HG03558 (cell line): ENCODE measurements at regions not wholly inside any gene's neighbourhood (a gene's known extent, or its start where the extent isn't known, plus 50 kb on each side); places are given as distances from the start of the nearest gene placed in this dataset.

Experiments
- ATAC-seq: cut with Tn5 transposase; IDR thresholded peaks from one replicate; pipeline ENCODE4 v1.9.1; 2021; ENCODE audit warnings: moderate number of reproducible peaks; ENCODE audit not compliant: unreplicated experiment; ENCODE audit errors: extremely low read depth

DNA sequence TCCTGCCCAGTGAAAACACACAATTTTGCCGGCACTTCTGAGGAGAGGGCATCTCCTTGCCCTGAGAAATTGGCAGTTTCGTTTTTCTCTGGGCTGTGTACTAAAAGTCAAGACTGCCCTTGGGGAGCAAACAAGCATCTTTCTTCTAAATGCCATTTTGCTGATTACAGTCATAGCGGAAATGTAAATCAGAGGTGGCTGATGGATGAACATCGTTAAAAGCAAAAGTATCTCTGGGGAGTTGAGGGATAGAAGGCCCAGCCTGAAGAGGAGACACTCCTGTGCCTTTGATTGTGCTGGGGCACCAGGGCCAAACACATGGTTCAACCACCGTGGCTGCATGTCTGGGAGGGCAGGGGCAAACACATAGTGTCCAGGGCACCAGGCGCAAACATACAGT, 49.8 kb downstream of the ABCC12 start:
- no peak for ATAC-seq

DNA sequence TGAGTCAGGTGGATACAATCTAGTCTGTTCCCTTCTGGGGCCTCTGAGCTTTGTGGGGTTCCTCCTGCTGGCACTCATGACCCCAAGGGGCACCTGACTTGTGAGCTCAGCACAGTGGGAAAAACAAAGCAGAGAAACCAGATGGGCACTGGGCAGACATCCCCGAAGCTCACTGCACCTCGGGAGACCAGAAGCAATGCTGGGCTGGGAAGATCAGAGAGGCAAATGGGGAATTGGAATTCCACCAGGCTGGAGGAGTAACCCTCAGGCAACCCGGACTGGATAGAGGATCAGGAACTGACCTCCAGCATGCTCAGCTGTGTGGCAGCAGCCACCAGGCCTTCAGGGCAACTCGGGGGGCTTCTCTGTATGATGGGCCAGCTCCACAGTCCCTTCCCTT, 50.3 kb downstream of the ABCC12 start:
- no peak for ATAC-seq

DNA sequence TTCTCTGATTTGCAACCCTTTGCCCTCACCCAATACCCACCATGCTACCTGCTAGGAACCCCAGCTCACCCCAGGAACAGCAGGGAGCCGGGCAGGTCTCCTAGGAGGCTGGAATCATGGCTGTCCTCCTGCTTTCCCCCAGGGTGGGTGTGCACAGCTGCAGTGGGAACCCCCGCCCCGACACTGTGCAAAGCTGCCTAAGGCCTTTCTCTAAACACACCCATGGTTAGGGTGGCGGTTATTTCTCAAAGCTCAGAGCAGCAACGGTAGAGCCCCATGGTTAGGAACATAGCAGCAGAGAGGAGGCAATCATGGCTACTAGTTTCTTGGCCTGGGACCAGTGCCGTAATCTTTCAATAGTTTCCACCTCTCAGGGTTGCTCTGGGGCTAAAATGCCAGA, 52.2 kb downstream of the ABCC12 start:
- ATAC-seq: no peak

DNA sequence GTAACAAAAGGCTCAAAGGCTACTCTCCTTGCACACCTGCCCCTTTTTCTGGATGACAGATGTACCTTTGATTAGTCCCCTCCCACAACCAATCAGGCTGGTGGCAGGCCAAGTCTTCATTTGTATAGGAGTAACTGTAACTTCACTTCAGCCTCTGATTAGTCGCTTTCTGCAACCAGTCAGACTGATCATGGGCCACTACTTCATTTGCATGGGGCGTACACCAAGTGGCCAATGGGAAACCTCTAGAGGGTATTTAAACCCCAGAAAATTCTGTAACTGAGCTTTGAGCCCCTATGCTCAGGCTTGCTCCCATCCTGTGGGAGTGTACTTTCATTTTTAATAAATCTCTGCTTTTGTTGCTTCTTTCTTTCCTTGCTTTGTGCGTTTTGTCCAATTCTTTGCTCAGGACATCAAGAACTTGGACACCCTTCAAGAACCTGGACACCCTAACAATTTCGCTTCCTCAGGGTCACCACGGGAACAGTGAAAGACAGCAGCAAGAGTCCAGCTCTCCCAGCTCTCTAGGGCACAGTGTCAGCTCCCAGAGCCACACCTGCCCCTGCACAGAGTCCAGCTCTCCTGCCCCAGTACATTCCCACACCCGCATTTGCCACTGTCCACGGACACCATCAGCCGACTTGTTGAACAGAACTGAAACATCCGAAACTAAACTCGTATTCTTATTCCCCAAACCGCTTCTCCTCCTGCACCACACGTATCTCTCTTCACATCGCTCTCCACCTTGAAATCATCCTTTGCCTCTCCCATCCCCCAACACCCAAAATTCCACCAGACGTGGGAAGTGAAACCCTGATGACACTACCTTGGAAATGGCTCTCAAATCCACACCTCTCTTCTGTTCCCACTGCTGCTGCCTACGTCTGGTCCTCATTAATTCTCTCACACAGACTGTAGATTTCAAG, 53.4 kb downstream of the ABCC12 start:
- ATAC-seq: no peak

DNA sequence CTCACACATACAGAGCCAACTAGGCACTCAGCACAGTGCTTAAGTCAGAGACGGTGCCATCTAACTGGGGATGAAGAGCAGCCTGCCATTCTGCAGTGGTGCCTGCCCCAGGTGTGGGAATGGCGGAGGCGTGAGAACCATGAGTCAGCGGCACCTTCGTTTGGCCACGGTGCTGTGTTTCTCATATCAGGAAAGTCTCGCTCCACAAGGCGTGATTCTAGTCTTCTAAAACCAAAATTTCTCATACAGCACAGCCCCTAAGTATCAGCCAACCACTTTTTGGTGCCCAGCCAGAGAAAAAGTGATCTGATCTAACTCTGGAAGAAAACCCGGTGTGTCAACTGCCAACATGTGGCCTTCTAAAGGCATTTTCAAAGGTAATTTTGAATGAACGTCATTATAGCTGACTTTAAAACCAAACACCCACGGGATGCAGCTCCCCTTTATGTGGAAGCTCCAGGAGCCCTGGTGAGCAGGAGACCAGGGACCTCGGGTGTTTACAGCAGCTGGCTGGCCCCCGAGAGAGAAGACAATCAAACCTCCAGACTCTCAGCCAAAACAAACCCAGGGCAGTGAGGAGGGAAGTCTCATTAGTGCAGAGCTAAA, 54.6 kb downstream of the ABCC12 start:
- ATAC-seq: peak; percentile 59

DNA sequence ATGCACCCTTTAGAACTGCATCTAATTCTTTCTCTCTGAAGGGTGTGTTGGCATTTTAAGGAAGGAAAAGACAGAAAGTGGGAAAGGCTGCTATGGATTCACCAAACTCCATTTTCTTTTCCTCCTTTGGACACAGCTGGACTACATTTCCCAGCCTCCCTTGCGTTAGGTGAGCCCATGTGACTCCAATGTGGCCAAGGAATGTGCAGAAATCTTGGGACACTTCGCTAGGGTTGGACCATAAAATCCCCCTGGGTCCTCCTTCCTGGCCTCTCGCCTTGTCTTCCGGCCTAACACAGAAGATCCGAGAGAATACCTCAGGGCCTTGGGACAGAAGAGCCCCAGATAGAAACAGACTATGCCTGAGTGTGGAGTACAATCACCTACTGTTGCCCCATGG, 56.3 kb downstream of the ABCC12 start:
- ATAC-seq: no peak

DNA sequence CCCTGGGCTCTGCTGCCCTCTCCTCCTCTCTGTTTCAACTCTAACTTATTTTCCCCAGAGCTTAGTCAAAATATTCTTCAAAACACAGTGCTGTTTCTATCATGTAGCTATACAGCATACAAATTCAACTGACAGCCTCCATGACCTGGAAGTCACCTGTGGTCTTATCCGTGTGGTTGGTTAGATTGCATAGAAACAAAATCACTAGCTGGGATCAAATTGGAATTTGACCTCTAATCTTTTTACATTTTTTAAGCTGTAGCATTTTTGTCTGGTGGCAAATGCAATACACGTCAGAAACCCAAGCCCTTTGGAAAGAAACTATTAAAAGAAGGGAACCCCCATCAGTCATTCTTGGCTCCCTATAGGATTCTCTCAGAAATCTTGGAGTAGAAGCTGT, 57.3 kb downstream of the ABCC12 start:
- ATAC-seq: no peak

DNA sequence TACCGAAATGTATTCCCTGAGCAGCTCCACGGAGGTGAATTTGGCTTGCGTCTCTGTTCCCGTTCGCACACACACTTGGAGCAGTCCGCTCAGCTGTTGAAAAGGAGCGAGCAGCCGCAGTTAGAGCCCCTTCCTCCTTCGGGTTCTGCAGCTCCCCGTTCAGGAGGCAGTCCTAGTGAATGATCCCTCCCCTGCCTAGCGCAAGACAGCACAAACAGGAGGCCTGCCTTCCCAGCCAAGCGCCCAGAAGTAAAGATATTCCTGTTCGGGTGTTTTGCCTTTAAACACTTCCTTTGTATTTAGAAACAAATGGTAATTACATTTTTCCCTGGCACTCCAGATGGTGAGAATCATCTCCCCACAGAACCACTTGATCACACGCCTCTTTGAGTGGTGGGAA, 64.7 kb downstream of the ABCC12 start:
- no peak for ATAC-seq

DNA sequence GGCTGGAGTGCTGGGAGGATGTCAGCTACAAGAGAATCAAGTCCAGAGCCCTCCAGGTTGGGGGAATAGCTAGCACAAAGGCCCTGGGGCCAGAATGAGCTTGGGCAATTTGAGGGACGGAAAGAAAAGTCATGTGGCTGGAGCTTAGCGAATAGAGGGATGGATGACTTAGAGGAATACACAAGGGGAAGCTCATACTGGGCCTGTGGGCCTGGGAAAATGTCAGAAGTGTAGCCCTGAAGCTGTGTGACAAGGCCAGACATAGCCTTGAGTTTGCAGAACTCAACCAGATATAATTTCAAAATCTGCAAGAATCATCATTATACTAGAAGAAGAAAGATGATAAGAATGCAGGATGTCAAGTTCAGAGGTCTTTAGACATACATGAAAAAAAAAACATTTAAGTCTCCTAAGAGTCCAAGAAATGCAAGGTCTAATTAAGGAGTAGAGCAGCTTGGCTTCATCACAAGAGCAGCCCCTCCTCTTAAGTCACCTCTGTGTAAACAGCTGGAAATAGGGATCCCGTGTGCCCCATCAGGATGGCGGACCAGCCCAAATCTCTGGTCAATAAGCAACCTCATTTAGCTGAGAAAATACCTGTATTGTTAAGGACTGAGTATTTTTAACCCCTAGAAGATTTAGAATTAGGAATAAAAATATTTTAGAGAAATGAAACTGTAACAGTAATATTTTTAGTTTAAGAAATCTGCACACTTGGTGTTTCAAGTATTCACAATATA, 66.6 kb downstream of the ABCC12 start:
- ATAC-seq: no peak

DNA sequence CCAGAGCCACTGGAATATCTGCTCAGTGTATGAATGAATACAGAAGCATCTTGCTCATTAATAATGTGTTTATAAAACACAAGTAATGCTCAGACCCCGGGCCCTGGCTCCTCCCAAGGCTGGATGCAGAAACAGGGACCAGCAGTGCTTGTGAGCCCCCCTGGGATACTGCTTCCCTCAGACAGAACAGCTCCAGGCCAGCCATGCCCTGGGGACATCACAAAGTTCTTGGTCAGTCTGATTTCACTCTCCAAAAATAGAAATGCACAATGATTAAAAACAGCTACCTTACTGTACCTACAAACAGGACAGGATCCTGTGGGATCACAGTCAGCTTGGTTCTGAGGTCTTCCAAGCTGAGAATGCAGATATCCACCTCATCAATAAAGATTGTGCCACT, 68.2 kb downstream of the ABCC12 start:
- no peak for ATAC-seq

DNA sequence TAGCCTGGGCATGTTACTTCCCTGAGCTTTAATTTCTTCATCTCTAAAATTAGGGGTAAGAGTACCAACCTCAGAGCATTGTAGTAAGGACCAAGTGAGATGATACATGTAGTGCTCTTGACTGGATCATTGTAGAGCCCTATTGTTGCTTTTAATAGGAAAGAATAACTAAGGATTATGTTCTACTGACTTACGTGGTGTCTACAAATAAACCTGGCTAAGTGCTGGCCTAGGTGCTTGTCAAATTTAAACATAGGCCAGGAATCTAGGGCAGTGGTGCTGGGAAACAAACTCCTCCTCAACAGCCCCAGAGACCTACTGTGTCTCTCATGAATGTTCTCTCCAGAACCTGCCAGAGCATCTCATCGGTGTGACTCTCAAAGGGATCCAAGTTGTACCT, 69.4 kb downstream of the ABCC12 start:
- no peak for ATAC-seq

DNA sequence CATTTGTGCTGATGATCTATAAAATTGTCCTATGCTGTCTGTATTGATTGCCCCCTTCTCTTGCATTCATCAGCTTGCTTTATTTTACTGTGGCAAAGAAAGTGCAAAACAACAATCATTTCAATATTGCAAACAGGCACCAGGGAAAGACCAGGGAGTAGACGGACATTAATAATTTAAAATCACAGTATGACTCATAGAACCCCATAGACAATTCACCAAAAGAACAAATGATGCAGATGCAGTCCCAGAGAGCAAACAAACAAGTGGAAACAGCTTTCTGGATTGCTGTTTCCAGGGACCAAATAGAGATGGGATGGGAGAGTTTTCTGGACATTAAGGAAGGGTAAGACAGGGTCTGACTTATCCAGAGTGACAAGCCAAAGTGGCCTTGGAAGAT, 70.1 kb downstream of the ABCC12 start:
- ATAC-seq: no peak

DNA sequence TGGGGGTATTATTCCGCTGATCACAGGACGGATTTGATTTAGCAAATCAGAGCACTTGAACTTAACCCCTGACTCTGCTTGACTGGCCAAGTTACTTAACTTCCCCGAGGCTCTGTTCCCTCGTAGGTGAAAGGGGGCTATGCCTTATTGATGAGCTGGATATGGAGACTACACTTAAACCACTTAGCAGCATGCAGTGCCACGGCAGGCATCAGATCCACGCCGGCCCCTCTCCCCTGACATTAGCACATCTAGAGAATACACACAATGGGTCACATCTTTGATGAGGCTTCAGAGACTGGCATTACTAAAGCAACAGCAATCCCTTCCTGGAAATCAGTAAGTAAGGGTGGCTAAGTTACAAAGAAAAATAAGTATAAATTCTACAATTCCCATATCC, 71.0 kb downstream of the ABCC12 start:
- no peak for ATAC-seq

DNA sequence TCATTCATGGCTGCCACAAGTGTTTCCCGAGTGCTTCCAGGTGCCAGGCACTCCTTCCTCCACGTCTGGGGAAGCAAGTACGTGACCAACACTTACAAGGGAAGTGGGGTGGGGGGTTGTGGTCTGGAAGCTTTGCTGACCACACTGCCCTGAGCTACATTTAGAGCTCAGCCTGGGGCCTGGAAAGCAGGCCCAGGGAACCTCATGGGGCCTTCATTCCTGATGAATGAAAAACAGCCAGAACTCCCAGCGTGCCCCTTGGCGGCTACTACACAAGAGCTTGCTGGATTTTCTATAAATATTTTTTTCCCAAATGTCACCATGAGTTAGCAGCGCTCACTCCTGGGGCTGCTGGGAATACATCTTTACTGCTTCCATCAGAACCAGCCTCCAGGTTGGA, 73.3 kb downstream of the ABCC12 start:
- no peak for ATAC-seq

DNA sequence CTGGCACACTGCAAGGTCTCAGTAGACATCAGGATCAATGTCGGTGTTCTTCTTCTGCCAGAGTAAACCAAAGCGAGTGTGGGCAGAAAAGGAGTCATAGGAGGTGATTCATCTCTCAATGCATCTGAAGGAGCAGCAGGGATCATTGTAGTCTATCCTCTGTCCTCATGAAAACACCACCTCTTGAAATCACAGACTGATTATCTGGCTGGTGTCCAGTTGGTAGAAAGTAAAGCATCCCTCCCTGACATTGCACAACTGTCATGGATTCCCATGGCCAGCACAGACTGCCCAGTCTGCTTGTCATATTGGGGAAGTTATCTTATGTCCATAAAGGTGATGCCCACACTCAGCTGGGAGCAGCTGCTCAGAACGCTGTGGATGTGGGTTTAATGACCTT, 74.1 kb downstream of the ABCC12 start:
- ATAC-seq: no peak

DNA sequence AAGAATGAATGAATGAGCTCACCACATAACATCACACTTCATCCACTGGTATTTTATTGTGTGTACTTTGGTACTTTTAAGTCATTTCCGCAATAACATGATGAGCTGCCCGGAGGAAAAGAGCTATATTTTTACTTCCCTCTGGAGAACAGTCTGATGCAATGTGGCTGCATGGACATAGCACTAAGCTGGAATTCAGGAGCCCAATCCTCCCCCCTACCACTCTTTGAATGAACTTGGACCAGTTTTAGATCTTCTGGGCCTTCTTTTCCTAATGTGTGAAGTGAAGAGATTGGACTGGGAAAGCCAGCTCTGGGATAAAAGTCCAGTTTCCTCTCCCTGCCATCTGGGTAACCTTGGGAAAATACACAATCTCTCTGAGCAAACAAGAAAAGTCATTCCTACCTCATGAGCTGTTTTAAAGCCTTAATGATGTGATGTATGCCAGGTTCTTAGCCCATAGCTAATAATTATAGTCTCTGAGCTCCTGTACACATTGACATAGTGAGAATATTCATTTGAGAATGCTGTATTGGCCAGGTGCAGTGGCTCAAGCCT, 79.3 kb downstream of the ABCC12 start:
- ATAC-seq: no peak

DNA sequence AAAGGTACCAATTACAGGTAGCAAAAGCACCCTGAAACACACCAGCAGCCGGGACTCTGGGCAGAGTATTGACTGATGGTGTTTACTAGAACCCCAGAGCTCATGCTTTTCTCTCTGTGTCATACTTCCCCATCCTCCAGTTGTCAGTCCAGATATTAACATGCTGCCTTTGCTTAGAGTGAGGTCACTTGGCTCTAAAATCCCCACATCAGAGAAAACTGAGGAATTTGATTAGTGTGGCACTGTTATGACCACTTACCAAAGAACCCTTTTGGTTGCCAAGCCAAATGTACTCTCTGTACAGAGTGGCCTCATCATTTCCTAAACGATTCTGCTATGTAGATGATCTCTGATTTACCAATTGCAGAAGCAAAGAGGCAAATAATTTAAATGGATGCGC, 80.4 kb downstream of the ABCC12 start:
- no peak for ATAC-seq

DNA sequence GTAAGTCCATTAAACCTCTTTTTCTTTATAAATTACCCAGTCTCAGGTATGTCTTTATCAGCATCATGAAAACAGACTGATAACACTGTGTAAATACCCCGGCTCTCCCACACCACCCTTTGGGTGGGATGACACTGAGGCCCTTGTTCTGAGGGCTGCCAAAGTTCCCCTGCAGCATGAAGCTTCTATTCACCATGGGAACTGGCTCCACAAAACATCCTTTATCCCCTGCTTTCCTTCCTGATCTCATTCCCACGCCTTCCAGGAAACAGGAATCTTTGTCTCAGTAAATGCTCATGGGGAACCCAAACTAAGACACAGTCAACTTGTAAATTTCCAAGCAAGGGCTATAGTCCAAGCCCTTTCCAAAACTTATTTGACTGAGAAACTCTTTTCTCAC, 88.4 kb downstream of the ABCC12 start:
- ATAC-seq: no peak

DNA sequence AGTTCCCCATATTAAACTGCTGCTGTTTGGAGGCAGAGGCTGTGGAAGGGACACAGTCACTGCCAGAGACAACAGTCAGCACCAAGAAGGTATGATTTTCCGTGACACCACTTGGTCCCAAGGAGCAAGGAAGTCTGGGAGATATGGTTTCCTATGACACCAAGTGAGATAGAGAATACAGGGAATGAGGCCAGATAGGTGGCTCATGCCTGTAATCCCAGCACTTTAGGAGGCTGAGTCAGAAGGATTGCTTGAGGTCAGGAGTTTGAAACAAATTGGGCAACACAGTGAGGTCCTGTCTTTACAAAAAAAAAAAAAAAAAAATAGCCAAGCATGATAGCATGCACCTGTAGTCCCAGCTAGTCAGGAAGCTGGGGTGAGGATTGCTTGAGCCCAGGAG, 90.8 kb downstream of the ABCC12 start:
- ATAC-seq: no peak

DNA sequence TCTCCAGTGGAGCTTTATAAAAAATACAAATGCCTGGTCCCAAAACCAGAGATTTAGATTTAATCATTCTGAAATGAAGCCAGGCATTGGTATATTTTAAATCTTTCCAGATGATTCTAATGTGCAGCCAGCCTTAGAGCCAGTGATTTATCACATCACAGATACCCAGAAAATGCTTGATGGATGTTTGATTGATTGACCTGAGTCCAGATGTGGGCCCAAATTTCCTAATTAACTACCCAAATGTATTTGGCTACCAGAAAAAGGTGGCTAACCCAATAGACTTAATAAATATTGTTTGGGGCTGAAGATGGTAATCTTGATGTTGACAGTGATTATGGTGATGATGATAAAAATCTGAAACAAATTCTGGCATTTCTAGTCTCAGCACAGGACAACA, 93.1 kb downstream of the ABCC12 start:
- ATAC-seq: no peak

DNA sequence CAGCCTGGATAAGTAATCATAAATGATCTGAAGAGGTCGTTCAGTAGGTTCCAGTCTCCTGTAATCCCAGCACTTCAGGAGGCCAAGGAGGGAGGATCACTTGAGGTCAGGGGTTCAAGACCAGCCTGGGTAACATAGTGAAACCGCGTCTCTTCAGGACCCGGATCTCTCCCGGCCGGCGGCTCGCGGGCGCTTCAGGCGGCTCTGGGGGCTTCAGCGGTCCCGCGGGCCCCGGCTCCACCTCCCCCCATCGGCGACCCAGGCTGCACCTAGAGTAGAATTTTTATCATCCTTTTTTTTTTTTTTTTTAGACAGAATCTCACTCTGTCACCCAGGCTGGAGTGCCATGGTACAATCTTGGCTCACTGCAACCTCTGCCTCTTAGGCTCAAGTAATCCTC, 95.9 kb downstream of the ABCC12 start:
- ATAC-seq: no peak
